Fibroblast of lung (primary cell): ENCODE measurements at regions not wholly inside any gene's neighbourhood (a gene's known extent, or its start where the extent isn't known, plus 50 kb on each side); places are given as distances from the start of the nearest gene placed in this dataset.

Source experiments
- EZH2 ChIP-seq: IDR thresholded peaks from 2 replicates; pipeline ENCODE4 v1.5.1; 2012; ENCODE audit warnings: low read length, control low read depth, mild to moderate bottlenecking; ENCODE audit errors: missing control alignments
- TF ChIP-seq, protein P1 (sequence below), 2 donors: IDR thresholded peaks in 1 of 2; conservative IDR thresholded peaks in 1 of 2; 1 replicate in 1 of 2; 2 replicates in 1 of 2; pipeline ENCODE4 v1.5.1; 2011 to 2012; ENCODE audit warnings: low read length in 2 of 2, control low read depth in 1 of 2, inconsistent platforms in 1 of 2, low read depth in 1 of 2, mild to moderate bottlenecking in 1 of 2

DNA sequence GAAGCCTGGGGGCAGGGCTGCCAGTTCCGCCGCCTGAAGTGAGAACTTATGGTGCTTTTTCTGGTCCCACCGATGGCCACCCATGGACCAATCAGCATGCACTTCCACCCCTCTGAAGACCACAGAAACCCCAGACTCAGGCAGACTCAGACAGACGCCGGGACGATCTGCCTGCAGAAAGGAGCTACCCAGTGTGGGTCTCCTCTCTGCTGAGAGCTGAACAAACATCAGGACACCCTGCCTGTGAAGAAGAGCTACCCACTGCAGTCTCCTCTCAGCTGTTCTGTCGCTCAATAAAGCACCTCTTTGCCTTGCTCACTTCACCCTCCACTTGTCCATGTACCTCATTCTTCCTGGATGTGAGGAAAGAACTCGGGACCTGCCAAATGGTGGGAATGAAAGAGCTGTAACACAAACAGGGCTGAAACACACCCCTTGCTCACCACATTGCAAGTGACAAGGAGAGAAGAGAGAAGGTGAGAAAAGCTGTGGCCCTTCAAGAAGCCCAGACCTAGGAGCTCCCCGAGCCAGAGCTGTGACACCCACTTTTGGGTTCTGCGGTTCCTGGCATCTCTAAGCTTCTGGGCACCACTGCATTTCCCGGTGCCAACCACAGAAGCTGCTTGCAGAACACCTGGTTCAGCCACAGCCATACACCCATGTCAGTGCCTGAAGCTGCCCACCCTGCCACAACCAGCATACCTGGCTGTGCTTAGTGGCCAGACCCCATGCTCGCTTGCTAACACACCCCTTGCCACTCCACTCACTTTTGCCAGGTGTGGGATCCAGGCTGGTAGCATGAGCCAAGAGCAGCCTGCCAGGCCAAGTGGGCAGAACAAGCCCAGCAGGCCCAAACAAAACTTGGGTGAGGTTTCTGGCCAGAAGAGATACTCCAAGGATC lies 114.3 kb upstream of the TSLP start:
- TF ChIP-seq, protein P1, sequence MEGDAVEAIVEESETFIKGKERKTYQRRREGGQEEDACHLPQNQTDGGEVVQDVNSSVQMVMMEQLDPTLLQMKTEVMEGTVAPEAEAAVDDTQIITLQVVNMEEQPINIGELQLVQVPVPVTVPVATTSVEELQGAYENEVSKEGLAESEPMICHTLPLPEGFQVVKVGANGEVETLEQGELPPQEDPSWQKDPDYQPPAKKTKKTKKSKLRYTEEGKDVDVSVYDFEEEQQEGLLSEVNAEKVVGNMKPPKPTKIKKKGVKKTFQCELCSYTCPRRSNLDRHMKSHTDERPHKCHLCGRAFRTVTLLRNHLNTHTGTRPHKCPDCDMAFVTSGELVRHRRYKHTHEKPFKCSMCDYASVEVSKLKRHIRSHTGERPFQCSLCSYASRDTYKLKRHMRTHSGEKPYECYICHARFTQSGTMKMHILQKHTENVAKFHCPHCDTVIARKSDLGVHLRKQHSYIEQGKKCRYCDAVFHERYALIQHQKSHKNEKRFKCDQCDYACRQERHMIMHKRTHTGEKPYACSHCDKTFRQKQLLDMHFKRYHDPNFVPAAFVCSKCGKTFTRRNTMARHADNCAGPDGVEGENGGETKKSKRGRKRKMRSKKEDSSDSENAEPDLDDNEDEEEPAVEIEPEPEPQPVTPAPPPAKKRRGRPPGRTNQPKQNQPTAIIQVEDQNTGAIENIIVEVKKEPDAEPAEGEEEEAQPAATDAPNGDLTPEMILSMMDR (conservative IDR thresholded peaks at IDR 0.05 in 1 of 2, IDR thresholded peaks at IDR 0.05 in 1 of 2; ENCODE audit: low read depth in 1 of 2, low read length in 2 of 2): no peak
- no peak for TF ChIP-seq EZH2
